Loucy (cell line): ENCODE measurements at regions not wholly inside any gene's neighbourhood (a gene's known extent, or its start where the extent isn't known, plus 50 kb on each side); places are given as distances from the start of the nearest gene placed in this dataset.

Experiments
- EZH2phosphoT487 ChIP-seq: fragments of 200-600 bp; IDR thresholded peaks from 2 replicates; pipeline ENCODE4 v1.6.1; 2018; ENCODE audit warnings: antibody characterized with exemption, mild to moderate bottlenecking, moderate library complexity, borderline replicate concordance
- TF ChIP-seq, protein P1 (sequence below): fragments of 200-600 bp; sonication (generic); conservative IDR thresholded peaks from 2 replicates; pipeline ENCODE4 v1.5.1; 2014; ENCODE audit warnings: mild to moderate bottlenecking, antibody characterized with exemption, low read length

DNA sequence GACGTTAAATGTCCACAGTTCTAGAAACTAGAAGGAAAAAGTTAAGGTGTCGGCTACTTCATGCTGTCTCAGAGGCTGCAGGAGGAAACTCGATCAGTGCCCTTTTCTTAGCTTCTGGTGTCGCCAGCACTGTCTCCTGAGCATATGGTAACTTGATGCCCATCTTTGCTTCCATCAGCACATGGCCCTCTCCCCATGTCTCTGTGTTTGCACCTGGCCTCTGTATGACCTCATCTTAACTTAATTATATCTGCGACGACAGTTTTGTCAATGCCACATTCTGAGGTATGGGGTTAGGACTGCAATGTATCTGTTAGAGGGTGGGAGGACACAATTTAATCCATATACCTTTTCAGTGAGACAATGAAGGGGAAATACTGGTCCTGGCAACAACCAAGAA lies 449.9 kb downstream of the POM121L12 start:
- TF ChIP-seq, protein P1, sequence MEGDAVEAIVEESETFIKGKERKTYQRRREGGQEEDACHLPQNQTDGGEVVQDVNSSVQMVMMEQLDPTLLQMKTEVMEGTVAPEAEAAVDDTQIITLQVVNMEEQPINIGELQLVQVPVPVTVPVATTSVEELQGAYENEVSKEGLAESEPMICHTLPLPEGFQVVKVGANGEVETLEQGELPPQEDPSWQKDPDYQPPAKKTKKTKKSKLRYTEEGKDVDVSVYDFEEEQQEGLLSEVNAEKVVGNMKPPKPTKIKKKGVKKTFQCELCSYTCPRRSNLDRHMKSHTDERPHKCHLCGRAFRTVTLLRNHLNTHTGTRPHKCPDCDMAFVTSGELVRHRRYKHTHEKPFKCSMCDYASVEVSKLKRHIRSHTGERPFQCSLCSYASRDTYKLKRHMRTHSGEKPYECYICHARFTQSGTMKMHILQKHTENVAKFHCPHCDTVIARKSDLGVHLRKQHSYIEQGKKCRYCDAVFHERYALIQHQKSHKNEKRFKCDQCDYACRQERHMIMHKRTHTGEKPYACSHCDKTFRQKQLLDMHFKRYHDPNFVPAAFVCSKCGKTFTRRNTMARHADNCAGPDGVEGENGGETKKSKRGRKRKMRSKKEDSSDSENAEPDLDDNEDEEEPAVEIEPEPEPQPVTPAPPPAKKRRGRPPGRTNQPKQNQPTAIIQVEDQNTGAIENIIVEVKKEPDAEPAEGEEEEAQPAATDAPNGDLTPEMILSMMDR: no peak
- no peak for TF ChIP-seq EZH2phosphoT487
